Adrenal gland (tissue), 9 donors: ENCODE measurements at regions not wholly inside any gene's neighbourhood (a gene's known extent, or its start where the extent isn't known, plus 50 kb on each side); places are given as distances from the start of the nearest gene placed in this dataset.

Experiments used
- DNase-seq, 7 donors: peaks; one replicate each; pipeline ENCODE4 v3.0.0-alpha.2; 2019 to 2020
- H3K27ac ChIP-seq, 5 donors: fragments of 200-600 bp; sonication (generic) in 4 of 5; 1 replicate in 3 of 5; 2 replicates in 2 of 5; pipeline versions ENCODE4 v1.5.1 to v1.8.0; 2016 to 2020; ENCODE audit warnings: mild to moderate bottlenecking in 1 of 5
- H3K27me3 ChIP-seq: fragments of 200-600 bp; 2 replicates; pipeline ENCODE4 v1.8.0; 2021
- H3K36me3 ChIP-seq, 2 donors: fragments of 200-600 bp; replicated peaks in 1 of 2; 1 replicate in 1 of 2; 2 replicates in 1 of 2; pipeline versions ENCODE4 v1.5.1 to v1.8.0; 2018 to 2022
- H3K4me1 ChIP-seq, 2 donors: fragments of 200-600 bp; replicated peaks in 1 of 2; 1 replicate in 1 of 2; 2 replicates in 1 of 2; pipeline versions ENCODE4 v1.5.1 to v1.8.0; 2018 to 2021
- H3K4me3 ChIP-seq, 4 donors: fragments of 200-600 bp; sonication (generic) in 3 of 4; one replicate each; pipeline ENCODE4 v1.5.1; 2016 to 2018
- H3K9me3 ChIP-seq, 3 donors: fragments of 200-600 bp; sonication (generic) in 1 of 3; replicated peaks in 1 of 3; 1 replicate in 2 of 3; 2 replicates in 1 of 3; pipeline versions ENCODE4 v1.5.1 to v1.8.0; 2016 to 2021
- CTCF ChIP-seq, 6 experiments: fragments of 450-650 bp in 4 of 6; fragments of 200-600 bp in 2 of 6; sonication (generic) in 1 of 6; IDR thresholded peaks; 1 replicate in 5 of 6; 2 replicates in 1 of 6; pipeline versions ENCODE4 v1.5.1 to v1.8.0; 2016 to 2021; ENCODE audit warnings: antibody characterized with exemption in 6 of 6, mild to moderate bottlenecking in 2 of 6, moderate library complexity in 1 of 6
- POLR2A ChIP-seq, 2 donors: fragments of 450-650 bp; IDR thresholded peaks; one replicate each; pipeline ENCODE4 v1.6.1; 2017; ENCODE audit warnings: antibody characterized with exemption in 2 of 2, mild to moderate bottlenecking in 2 of 2, moderate library complexity in 1 of 2
- WGBS, 4 donors: extraction: QIAGEN DNeasy Blood & Tissue Kit in 2 of 4; methylation state at CpG; one replicate each; pipeline versions ENCODE4 v1.1.5 to v1.1.7; 2013 to 2017; 5-methylcytosine and 5-hydroxymethylcytosine counted together
- intact Hi-C, 2 donors: fragments of 100-400 bp; cut with DNase I; formaldehyde crosslinking; loops; one replicate each; pipeline versions ENCODE4 v1.14.1 to v1.15.0; 2022 to 2023
- donor health status: healthy with polysubstance abuse.
- donor health status: Bipolar disorder and iron deficiency.
- donor health status: DM: yes; HTN: yes; CAD: no.
- donor health status: DM: no; HTN: no; CAD: no.
- donor health status: DM: no; HTN: no; CAD: no.

- H3K4me3 ChIP-seq = no peak overlapping the region
- 37 to 58% (median 45%) methylated on average over 1 of the region's 1 CpG for WGBS, 4 donors
- H3K36me3 ChIP-seq = no peaks in the 10 kb centered on the region
- no peaks in the 10 kb centered on the region for H3K27me3 ChIP-seq
- no peaks in the 10 kb centered on the region for H3K9me3 ChIP-seq
- no peaks in the 10 kb centered on the region for H3K4me1 ChIP-seq
- H3K27ac ChIP-seq = no peak overlapping the region
- TF ChIP-seq POLR2A (IDR thresholded peaks at IDR 0.05) (no peak), CTCF (IDR thresholded peaks at IDR 0.05) (no peak)
- no peak for DNase-seq
- intact Hi-C loops = no loop called here
Measured at GRCh38 chr20:11000416-11000815, 326.6 kb upstream of the JAG1 start.

GRCh38 chr20:11001302-11001701 is 327.5 kb upstream of the JAG1 start:
- no peak for DNase-seq
- peak overlapping the region in 1 of 5 donors; percentile 57 for H3K27ac ChIP-seq
- H3K9me3 ChIP-seq = no peaks in the 10 kb centered on the region
- TF ChIP-seq CTCF (IDR thresholded peaks at IDR 0.05) = no peak
- TF ChIP-seq POLR2A (IDR thresholded peaks at IDR 0.05) = no peak
- no peaks in the 10 kb centered on the region for H3K4me1 ChIP-seq
- no peaks in the 10 kb centered on the region for H3K36me3 ChIP-seq
- H3K27me3 ChIP-seq = no peaks in the 10 kb centered on the region
- intact Hi-C loops = no loop called here
- WGBS, 4 donors = 59 to 71% (median 68%) methylated on average over 4 of the region's 4 CpGs
- no peak overlapping the region for H3K4me3 ChIP-seq

DNA sequence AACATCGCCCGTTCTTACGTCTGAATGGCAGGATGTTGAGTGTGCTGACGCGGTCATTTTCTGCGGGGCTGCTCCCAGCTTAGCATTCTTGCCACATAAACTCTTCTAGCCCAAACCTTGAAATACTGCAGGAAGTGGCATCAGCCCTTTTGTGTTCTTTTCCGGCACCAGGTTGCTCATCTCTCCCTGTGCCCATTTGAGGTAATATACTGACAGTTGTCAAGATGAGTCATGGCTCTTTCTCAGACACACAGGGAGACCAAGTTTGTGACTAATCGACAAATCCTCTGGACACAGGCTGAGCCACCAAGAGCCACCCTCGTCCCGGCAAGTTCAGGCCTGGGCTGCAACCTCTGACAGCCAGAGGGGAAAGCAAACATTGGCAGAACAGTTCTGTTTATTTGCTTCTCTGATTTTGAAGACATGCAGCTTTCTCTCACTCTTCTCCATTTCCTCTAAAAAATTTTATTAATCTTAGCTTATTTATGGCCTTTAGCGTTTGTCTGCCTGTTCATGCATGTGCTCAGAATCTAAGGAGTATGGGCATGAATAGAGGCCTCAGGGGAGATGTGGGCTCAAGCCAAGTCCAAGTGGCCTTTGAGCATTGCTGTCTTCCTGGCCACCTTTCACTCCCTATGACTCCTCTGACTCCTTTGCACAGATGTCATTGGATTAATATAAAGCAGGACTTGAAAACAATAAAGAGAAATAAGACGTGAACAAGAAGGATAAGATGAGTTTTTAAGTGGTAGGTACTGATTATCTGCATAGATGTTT is 328.2 kb upstream of the JAG1 start:
- Histone ChIP-seq H3K4me1 (no peaks in the 10 kb centered on the region), H3K4me3 (no peak overlapping the region), H3K36me3 (no peaks in the 10 kb centered on the region), H3K27ac (peak overlapping the region in 1 of 5 donors; percentile 57), H3K9me3 (no peaks in the 10 kb centered on the region), H3K27me3 (no peaks in the 10 kb centered on the region)
- no peak for TF ChIP-seq POLR2A (IDR thresholded peaks at IDR 0.05)
- no peak for TF ChIP-seq CTCF (IDR thresholded peaks at IDR 0.05)
- DNase-seq = peak in 3 of 7 donors; percentile 13 to 26 (median 24)
- WGBS, 4 donors = 58 to 65% (median 61%) methylated on average over 12 of the region's 12 CpGs
- intact Hi-C loops = no loop called here

- intact Hi-C loops = no loop called here
- Histone ChIP-seq H3K4me1 (no peaks in the 10 kb centered on the region), H3K27ac (no peak overlapping the region), H3K4me3 (no peak overlapping the region), H3K27me3 (no peaks in the 10 kb centered on the region), H3K9me3 (no peaks in the 10 kb centered on the region), H3K36me3 (no peaks in the 10 kb centered on the region)
- WGBS, 4 donors = 59 to 78% (median 76%) methylated on average over 2 of the region's 2 CpGs
- no peak for DNase-seq
- TF ChIP-seq CTCF (IDR thresholded peaks at IDR 0.05) = no peak
Measured at GRCh38 chr20:11003341-11003740, 329.5 kb upstream of the JAG1 start.
